SJCRH30 (cell line): ENCODE measurements at regions not wholly inside any gene's neighbourhood (a gene's known extent, or its start where the extent isn't known, plus 50 kb on each side); places are given as distances from the start of the nearest gene placed in this dataset.

Experiments
- DNase-seq, 2 experiments: peaks; one replicate each; pipeline ENCODE4 v3.0.0-alpha.2; 2015 to 2020
- H3K27ac ChIP-seq: fragments of 250-450 bp; sonication (Bioruptor Pico); 2 replicates; pipeline ENCODE4 v1.5.1; 2020; ENCODE audit warnings: mild to moderate bottlenecking, moderate library complexity
- H3K27me3 ChIP-seq: fragments of 250-450 bp; sonication (Bioruptor Pico); 2 replicates; pipeline ENCODE4 v1.5.1; 2020; ENCODE audit warnings: mild to moderate bottlenecking, moderate library complexity
- H3K36me3 ChIP-seq: fragments of 250-450 bp; sonication (Bioruptor Pico); 2 replicates; pipeline ENCODE4 v1.5.1; 2020; ENCODE audit warnings: mild to moderate bottlenecking, moderate library complexity
- H3K4me1 ChIP-seq: fragments of 250-450 bp; sonication (Bioruptor Pico); 2 replicates; pipeline ENCODE4 v1.5.1; 2020; ENCODE audit warnings: mild to moderate bottlenecking, moderate library complexity
- H3K4me3 ChIP-seq: fragments of 250-450 bp; sonication (Bioruptor Pico); 2 replicates; pipeline ENCODE4 v1.5.1; 2020; ENCODE audit warnings: mild to moderate bottlenecking, moderate library complexity
- H3K9me3 ChIP-seq: fragments of 250-450 bp; sonication (Bioruptor Pico); replicated peaks from 2 replicates; pipeline ENCODE4 v1.5.1; 2020; ENCODE audit warnings: mild to moderate bottlenecking, moderate library complexity

DNA sequence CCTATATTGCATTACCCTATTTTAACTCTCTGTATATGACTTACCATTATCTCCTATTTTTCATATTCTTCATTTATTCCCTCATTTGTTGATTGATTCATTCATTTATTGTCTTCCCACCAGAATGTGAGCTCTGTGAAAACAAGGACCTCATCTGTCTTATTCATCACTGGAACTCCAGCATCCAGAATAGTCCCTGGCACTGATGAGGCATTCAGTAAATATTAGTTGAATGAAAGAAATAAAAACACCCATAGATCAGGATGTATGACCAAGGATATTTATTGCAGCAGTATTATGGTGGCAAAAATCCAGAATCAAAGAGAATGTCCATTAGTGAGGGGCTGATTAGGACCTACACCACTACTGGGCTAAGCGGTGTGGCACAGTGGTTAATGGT is 164.9 kb downstream of the SPRY1 start:
- Histone ChIP-seq H3K27me3 (no peaks in the 10 kb centered on the region), H3K9me3 (0 out of 2 replicates have a peak, but pooled peaks cover 4% of the 10 kb centered on the region), H3K36me3 (no peaks in the 10 kb centered on the region), H3K27ac (no peak overlapping the region), H3K4me3 (no peak overlapping the region), H3K4me1 (peaks cover 25% of the 10 kb centered on the region)
- DNase-seq, result no peak

DNA sequence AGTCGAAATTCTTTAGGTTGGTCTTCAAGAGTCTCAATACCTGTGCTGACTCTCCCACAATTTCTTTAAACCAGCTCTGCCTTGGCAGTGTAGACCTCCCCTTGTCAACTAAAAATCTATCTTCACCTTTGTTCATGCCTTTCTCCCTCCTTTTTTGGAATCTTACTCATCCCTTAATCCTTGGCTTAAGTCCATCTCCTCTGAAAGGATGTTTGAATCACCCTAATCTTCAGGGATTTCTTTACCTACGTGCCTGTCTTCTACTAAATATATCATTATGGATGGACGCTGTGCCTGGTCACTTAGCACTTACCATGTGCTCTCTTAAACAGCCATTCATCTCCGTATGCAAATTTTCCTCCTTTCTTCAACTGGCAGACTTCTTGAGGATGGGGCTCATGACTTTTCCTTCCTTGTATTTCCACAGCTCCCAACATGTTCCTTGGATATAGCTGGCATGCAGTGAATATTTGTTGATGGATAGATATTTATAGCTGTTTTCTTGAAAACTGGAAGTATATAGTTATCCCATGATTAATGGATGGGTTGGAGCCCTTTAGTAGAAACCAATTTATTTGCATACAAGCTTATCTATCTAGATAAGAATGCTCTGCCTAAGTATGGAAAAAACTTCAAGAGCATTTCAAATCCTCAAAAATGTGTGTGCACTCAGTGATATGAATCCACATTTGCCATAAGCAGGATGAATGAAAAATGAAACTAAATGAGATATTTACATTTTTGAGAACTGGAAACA is 166.6 kb downstream of the SPRY1 start:
- Histone ChIP-seq H3K27me3 (no peaks in the 10 kb centered on the region), H3K9me3 (peaks cover 15% of the 10 kb centered on the region; the same call in 1 of the 2 replicates), H3K4me1 (peaks cover 23% of the 10 kb centered on the region), H3K27ac (no peak overlapping the region), H3K4me3 (no peak overlapping the region), H3K36me3 (no peaks in the 10 kb centered on the region)
- DNase-seq, result no peak

GRCh38 chr4:123564758-123565346 is 168.3 kb downstream of the SPRY1 start:
- Histone ChIP-seq H3K27me3 (no peaks in the 10 kb centered on the region), H3K4me1 (peaks cover 18% of the 10 kb centered on the region), H3K9me3 (peaks cover 15% of the 10 kb centered on the region; the same call in 1 of the 2 replicates), H3K4me3 (no peak overlapping the region), H3K27ac (no peak overlapping the region), H3K36me3 (no peaks in the 10 kb centered on the region)
- peak; percentile 75 to 91 for DNase-seq

- Histone ChIP-seq H3K27me3 (no peaks in the 10 kb centered on the region), H3K9me3 (peaks cover 17% of the 10 kb centered on the region; the same call in 1 of the 2 replicates)
Observed at GRCh38 chr4:123568936-123569335, 172.3 kb downstream of the SPRY1 start.

DNA sequence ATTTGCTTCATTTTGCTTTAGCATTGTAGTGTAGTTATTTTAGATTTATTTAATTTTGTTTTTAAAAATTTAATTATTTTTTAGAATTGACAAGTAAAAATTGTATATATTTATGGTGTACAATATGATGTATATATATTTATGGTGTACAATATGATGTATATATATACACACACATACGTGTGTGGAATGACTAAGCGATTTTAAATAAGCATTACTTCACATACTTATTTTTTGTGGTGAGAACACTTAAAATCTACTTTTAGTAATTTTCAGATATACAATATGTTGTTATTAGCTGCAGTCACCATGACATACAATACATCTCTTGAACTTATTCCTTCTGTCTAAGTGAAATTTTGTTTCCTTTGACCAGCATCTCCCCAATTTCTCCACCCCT is 172.9 kb downstream of the SPRY1 start:
- no peak for DNase-seq
- peaks cover 18% of the 10 kb centered on the region for H3K4me1 ChIP-seq
- H3K27ac ChIP-seq, result no peak overlapping the region
- H3K36me3 ChIP-seq, result no peaks in the 10 kb centered on the region
- no peak overlapping the region for H3K4me3 ChIP-seq
- peaks cover 17% of the 10 kb centered on the region; the same call in 1 of the 2 replicates for H3K9me3 ChIP-seq
- no peaks in the 10 kb centered on the region for H3K27me3 ChIP-seq

More at GRCh38 chr4:123568936-123569335, 172.3 kb downstream of the SPRY1 start:
- no peak overlapping the region for H3K27ac ChIP-seq
- peaks cover 12% of the 10 kb centered on the region for H3K4me1 ChIP-seq
- no peak for DNase-seq
- H3K36me3 ChIP-seq, result no peaks in the 10 kb centered on the region
- H3K4me3 ChIP-seq, result no peak overlapping the region

- no peaks in the 10 kb centered on the region for H3K27me3 ChIP-seq
- H3K4me3 ChIP-seq, result no peak overlapping the region
- no peaks in the 10 kb centered on the region for H3K36me3 ChIP-seq
- peaks cover 18% of the 10 kb centered on the region for H3K4me1 ChIP-seq
- DNase-seq, result peak; percentile 72 to 89
- H3K9me3 ChIP-seq, result 0 out of 2 replicates have a peak, but pooled peaks cover 2% of the 10 kb centered on the region
- peak overlapping the region; percentile 59 for H3K27ac ChIP-seq
Observed at GRCh38 chr4:123573866-123574508, 177.4 kb downstream of the SPRY1 start.

DNA sequence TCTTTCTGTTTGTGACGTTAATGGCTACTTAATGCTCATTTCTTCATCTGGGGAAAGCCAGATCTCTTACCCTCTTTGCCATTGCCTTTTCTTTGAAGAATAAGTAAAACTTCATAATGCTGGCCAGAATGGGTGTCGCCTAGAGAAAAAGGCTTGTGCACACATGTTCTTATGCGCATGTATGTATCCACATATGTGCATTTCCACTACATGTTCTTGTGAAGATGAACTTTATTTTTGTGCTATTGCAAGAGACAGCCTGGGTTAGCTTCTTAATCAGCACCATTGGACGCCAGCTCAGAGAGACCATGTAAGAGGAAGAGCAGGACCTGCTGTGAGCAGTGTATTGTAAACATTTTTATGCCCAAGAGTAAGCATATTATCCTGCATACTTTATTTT is 178.7 kb downstream of the SPRY1 start:
- Histone ChIP-seq H3K27me3 (no peaks in the 10 kb centered on the region), H3K9me3 (peaks cover 7% of the 10 kb centered on the region; the same call in 1 of the 2 replicates), H3K36me3 (no peaks in the 10 kb centered on the region), H3K4me1 (peaks cover 18% of the 10 kb centered on the region), H3K4me3 (no peak overlapping the region), H3K27ac (no peak overlapping the region)
- DNase-seq, result no peak

DNA sequence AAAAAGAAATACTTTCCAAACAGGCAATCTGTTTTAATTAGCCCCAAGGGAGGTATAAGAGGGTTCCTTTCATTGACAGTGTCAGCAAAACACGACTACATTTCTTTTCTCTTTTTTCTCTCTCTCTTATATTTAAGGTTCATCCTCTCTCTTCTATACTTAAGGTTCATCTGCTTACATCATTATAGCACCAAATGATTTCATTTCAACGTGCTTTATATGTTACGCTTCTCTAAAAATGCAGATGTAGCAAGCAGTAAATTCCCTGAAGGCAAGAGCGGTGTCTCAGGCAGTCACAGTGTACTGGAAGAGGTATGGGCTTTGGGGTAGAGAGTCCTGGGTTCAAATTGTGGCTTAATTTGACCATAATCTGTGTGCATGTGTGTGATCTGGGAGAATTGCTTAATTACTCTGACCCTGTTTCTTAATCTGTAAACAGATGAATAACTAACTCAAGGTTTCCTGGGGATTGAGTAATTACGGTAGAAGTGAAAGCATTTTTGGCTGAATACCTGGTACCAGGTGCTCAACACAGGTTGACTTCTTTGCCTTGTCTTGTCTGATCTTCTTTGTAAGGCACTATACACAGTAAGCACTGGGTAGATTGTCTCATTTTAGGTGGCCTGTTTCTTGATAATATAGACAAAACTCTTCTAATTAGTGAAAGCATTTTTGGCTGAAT is 180.8 kb downstream of the SPRY1 start:
- H3K4me3 ChIP-seq, result no peak overlapping the region
- no peaks in the 10 kb centered on the region for H3K36me3 ChIP-seq
- peaks cover 18% of the 10 kb centered on the region for H3K4me1 ChIP-seq
- H3K27me3 ChIP-seq, result no peaks in the 10 kb centered on the region
- peaks cover 9% of the 10 kb centered on the region; the same call in 1 of the 2 replicates for H3K9me3 ChIP-seq
- no peak overlapping the region for H3K27ac ChIP-seq
- no peak for DNase-seq

- DNase-seq, result no peak
- Histone ChIP-seq H3K9me3 (peaks cover 7% of the 10 kb centered on the region; the same call in 1 of the 2 replicates), H3K27me3 (no peaks in the 10 kb centered on the region), H3K27ac (no peak overlapping the region), H3K4me1 (peaks cover 14% of the 10 kb centered on the region), H3K4me3 (no peak overlapping the region), H3K36me3 (no peaks in the 10 kb centered on the region)
Observed at GRCh38 chr4:123578276-123579029, 181.9 kb downstream of the SPRY1 start.

- Histone ChIP-seq H3K27me3 (no peaks in the 10 kb centered on the region), H3K36me3 (no peaks in the 10 kb centered on the region), H3K9me3 (peaks cover 7% of the 10 kb centered on the region; the same call in 1 of the 2 replicates), H3K4me1 (peaks cover under 1% of the 10 kb centered on the region; the same call in 1 of the 2 replicates), H3K27ac (no peak overlapping the region), H3K4me3 (no peak overlapping the region)
- DNase-seq, result no peak
Observed at GRCh38 chr4:123579961-123580360, 183.4 kb downstream of the SPRY1 start.

DNA sequence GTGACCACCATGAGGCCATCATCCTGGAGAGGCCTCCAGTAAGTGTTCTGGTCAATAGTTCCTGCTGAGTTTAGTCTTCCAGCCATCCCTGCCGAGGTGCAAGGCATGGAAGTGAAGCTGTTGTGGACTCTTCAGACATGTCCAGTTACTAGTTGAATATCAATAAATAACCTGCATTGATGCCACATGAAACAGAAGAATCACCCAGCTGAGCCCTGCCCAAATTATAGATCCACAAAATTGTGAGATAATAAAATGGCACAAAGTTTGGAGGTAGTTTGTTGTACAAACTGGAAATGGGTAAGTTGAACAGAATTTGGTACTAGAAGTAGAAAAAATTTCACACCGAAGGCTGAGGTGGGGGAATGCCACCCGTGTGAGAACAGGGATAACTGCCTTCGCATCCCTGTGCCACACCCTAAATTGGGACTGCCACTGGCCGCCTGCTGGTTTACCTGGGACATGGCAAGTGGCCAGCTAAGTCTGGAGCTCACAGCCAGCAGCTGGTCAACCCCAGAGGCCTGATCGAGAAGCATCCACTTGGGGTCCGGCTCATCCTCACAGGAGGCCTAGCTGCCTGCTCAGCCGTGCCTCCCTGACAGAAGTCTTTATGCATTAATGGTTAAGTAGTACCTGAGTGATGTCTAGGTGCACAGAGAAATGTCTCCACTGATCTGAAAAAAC is 184.5 kb downstream of the SPRY1 start:
- no peaks in the 10 kb centered on the region for H3K27me3 ChIP-seq
- no peak for DNase-seq
- H3K4me1 ChIP-seq, result no peaks in the 10 kb centered on the region
- H3K27ac ChIP-seq, result no peak overlapping the region
- peaks cover 7% of the 10 kb centered on the region; the same call in 1 of the 2 replicates for H3K9me3 ChIP-seq
- H3K4me3 ChIP-seq, result no peak overlapping the region
- no peaks in the 10 kb centered on the region for H3K36me3 ChIP-seq

- DNase-seq, result no peak
- H3K36me3 ChIP-seq, result no peaks in the 10 kb centered on the region
- H3K27ac ChIP-seq, result no peak overlapping the region
- peaks cover 7% of the 10 kb centered on the region; the same call in 1 of the 2 replicates for H3K9me3 ChIP-seq
- no peaks in the 10 kb centered on the region for H3K27me3 ChIP-seq
- H3K4me1 ChIP-seq, result no peaks in the 10 kb centered on the region; the same call in 1 of the 2 replicates
- no peak overlapping the region for H3K4me3 ChIP-seq
Observed at GRCh38 chr4:123581802-123582201, 185.2 kb downstream of the SPRY1 start.

DNA sequence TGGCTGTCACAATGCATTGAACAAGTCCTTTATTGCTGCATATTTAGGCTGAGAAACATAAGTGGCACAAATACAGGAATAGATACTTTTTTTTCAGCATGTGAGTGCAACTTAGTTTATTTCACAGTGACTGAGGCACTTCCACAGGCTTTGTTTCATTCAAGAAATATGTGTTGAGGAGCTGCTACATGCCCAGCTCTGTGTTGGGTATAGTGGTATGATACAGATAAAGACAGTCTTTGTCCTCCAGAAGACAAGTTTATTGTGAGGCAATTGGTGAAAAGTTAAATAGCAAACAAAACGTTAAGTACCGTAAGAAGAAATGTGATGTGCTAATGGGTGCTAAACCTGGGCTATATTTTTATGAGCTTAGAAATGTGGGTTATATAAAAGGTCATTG is 186.4 kb downstream of the SPRY1 start:
- H3K9me3 ChIP-seq, result peaks cover 7% of the 10 kb centered on the region; the same call in 1 of the 2 replicates
- no peak overlapping the region for H3K27ac ChIP-seq
- H3K27me3 ChIP-seq, result no peaks in the 10 kb centered on the region
- H3K4me3 ChIP-seq, result no peak overlapping the region
- peaks cover 6% of the 10 kb centered on the region; the same call in 1 of the 2 replicates for H3K4me1 ChIP-seq
- no peaks in the 10 kb centered on the region for H3K36me3 ChIP-seq
- no peak for DNase-seq
